Lung (tissue), 11 donors: ENCODE measurements at regions not wholly inside any gene's neighbourhood (a gene's known extent, or its start where the extent isn't known, plus 50 kb on each side); places are given as distances from the start of the nearest gene placed in this dataset.

ENCODE experiments used
- ATAC-seq: fragments of 200-7000 bp; cut with Tn5 transposase; one replicate; pipeline ENCODE4 v1.9.1; 2020; ENCODE audit warnings: moderate number of reproducible peaks; ENCODE audit not compliant: insufficient read depth, low FRiP score
- DNase-seq, 3 donors: peaks; one replicate each; pipeline ENCODE4 v3.0.0-alpha.2; 2013 to 2017
- H3K27ac ChIP-seq, 2 donors: one replicate each; pipeline ENCODE4 v1.5.1; 2013; ENCODE audit warnings: mild to moderate bottlenecking in 2 of 2, moderate library complexity in 2 of 2, control low read depth in 1 of 2, inconsistent platforms in 1 of 2, low read depth in 1 of 2, low read length in 1 of 2
- H3K27me3 ChIP-seq, 3 donors: one replicate each; pipeline ENCODE4 v1.5.1; 2013; ENCODE audit warnings: low read length in 2 of 3; ENCODE audit not compliant: control insufficient read depth in 3 of 3, insufficient read depth in 3 of 3
- H3K36me3 ChIP-seq, 4 donors: one replicate each; pipeline ENCODE4 v1.5.1; 2013; ENCODE audit warnings: low read length in 4 of 4, mild to moderate bottlenecking in 1 of 4, moderate library complexity in 1 of 4; ENCODE audit not compliant: control insufficient read depth in 4 of 4, insufficient read depth in 4 of 4
- H3K4me1 ChIP-seq, 5 donors: one replicate each; pipeline ENCODE4 v1.5.1; 2013; ENCODE audit warnings: low read length in 5 of 5, mild to moderate bottlenecking in 2 of 5, moderate library complexity in 1 of 5; ENCODE audit not compliant: control insufficient read depth in 5 of 5, insufficient read depth in 5 of 5
- H3K4me3 ChIP-seq: one replicate; pipeline ENCODE4 v1.5.1; 2013; ENCODE audit warnings: mild to moderate bottlenecking, control low read depth, moderate library complexity
- H3K9ac ChIP-seq, 2 donors: one replicate each; pipeline ENCODE4 v1.5.1; 2013; ENCODE audit warnings: low read length in 2 of 2, control low read depth in 1 of 2; ENCODE audit not compliant: insufficient read depth in 1 of 2
- H3K9me3 ChIP-seq, 4 donors: one replicate each; pipeline ENCODE4 v1.5.1; 2013; ENCODE audit warnings: low read length in 3 of 4, mild to moderate bottlenecking in 1 of 4, moderate library complexity in 1 of 4; ENCODE audit not compliant: control insufficient read depth in 4 of 4, insufficient read depth in 3 of 4
- CTCF ChIP-seq: IDR thresholded peaks from 2 replicates; pipeline ENCODE4 v1.5.1; 2012; ENCODE audit warnings: mild to moderate bottlenecking; ENCODE audit errors: control extremely low read depth, extremely low read depth
- WGBS, 2 donors: extraction: QIAGEN DNeasy Blood & Tissue Kit; methylation state at CpG; one replicate each; pipeline ENCODE4 v1.1.7; 2013; 5-methylcytosine and 5-hydroxymethylcytosine counted together
- donor health status: control.
- donor health status: control.
- donor health status: Bipolar disorder and iron deficiency.
- donor health status: healthy.
- donor health status: DM: yes; HTN: yes; CAD: no.

- Histone ChIP-seq H3K4me1 (no peaks in the 10 kb centered on the region), H3K27me3 (no peaks in the 10 kb centered on the region), H3K27ac (no peak overlapping the region), H3K9me3 (peaks cover 0 to 3% (median 0%) of the 10 kb centered on the region in 4 donors), H3K36me3 (no peaks in the 10 kb centered on the region), H3K9ac (no peak overlapping the region), H3K4me3 (no peak overlapping the region)
- TF ChIP-seq CTCF: no peak
- ATAC-seq (no peak), DNase-seq (no peak)
- 88 to 93% methylated on average over 4 of the region's 4 CpGs for WGBS, 2 donors
Observed at GRCh38 chr3:20657560-20657959, 471.6 kb upstream of the SGO1 start.

DNA sequence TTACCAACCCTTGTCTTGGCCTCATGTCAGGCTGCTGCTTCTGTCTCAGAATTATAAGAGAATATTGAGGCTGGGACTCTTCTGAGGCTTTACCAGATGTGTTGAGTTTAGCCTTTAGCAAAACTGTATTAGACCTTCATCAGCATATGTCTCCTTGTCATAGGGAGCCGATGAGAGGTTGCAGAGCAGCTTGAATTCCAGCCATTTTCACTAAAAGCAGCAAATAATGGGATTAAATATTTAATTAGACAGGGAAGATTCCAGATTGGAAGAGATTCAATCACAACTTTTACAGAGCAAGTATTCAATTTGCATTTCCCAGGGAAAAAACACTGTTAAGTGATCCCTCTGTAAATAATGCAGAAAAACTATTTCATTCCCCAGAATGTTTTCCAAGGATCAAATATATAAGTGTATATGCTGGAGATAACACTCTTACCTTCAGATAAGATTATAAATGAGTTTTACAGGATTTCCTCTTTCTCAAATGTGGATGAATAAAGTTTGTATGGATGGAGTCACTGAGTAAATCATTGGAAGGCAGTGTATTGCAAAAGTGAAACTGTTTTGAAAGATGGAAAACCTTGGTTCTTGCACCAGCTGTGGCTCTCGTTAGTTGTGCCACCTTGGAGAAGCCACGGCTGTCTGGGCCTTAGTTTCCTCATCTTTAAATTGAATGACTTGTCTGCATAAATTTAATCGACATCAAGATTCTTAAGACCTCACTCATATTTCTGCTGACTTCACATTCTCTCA lies 466.4 kb upstream of the SGO1 start:
- ATAC-seq: no peak

DNA sequence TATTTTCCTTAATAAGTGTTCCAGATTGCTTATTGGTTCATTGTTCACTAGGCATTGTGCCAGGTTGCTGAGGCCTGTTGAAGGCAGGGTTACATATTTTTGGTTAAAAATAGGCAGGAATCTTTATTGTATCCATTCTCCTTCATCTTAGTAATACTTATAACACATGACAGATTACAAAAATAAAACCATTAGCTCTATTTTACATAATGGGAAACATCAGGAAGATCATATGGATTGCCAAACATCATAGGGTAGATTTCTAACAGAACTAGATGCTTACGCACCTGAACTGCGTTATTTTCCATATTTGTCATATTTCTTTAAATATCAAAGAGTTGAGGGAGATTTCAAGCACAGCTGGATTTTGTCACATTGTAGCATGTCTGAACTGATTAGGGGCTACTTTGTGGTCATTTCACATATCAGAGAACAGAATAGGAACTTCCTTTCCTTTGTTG lies 462.9 kb upstream of the SGO1 start:
- H3K4me1 ChIP-seq: peaks cover 0 to 6% (median 0%) of the 10 kb centered on the region in 5 donors
- DNase-seq (no peak), ATAC-seq (no peak)
- TF ChIP-seq CTCF: no peak
- WGBS, 2 donors: 90 to 96% methylated on average over 2 of the region's 2 CpGs
- no peaks in the 10 kb centered on the region for H3K9me3 ChIP-seq
- H3K9ac ChIP-seq: no peak overlapping the region
- no peaks in the 10 kb centered on the region for H3K27me3 ChIP-seq
- H3K4me3 ChIP-seq: no peak overlapping the region
- no peak overlapping the region for H3K27ac ChIP-seq
- no peaks in the 10 kb centered on the region for H3K36me3 ChIP-seq

More for the DNA sequence above, 466.4 kb upstream of the SGO1 start:
- H3K36me3 ChIP-seq: no peaks in the 10 kb centered on the region
- TF ChIP-seq CTCF: no peak
- H3K9me3 ChIP-seq: peaks cover 0 to 3% (median 0%) of the 10 kb centered on the region in 4 donors
- peaks cover 0 to 5% (median 0%) of the 10 kb centered on the region in 5 donors for H3K4me1 ChIP-seq
- no peak overlapping the region for H3K27ac ChIP-seq
- no peak overlapping the region for H3K9ac ChIP-seq
- WGBS, 2 donors: 72 to 77% methylated on average over 4 of the region's 4 CpGs
- H3K27me3 ChIP-seq: no peaks in the 10 kb centered on the region
- H3K4me3 ChIP-seq: no peak overlapping the region
- no peak for DNase-seq
